Suprapubic skin (tissue), 4 donors: ENCODE measurements at regions not wholly inside any gene's neighbourhood (a gene's known extent, or its start where the extent isn't known, plus 50 kb on each side); places are given as distances from the start of the nearest gene placed in this dataset.
A peak's percentile ranks its signal among the peaks of the same experiment; 100 is the strongest.

Source experiments
- DNase-seq, 2 donors: peaks; one replicate each; pipeline ENCODE4 v3.0.0-alpha.2; 2019; ENCODE audit warnings: low spot score in 2 of 2
- H3K27ac ChIP-seq: fragments of 200-600 bp; sonication (generic); one replicate; pipeline ENCODE4 v1.5.1; 2019
- H3K27me3 ChIP-seq: fragments of 200-600 bp; sonication (generic); one replicate; pipeline ENCODE4 v1.5.1; 2019
- H3K36me3 ChIP-seq: fragments of 200-600 bp; sonication (generic); one replicate; pipeline ENCODE4 v1.5.1; 2019
- H3K4me1 ChIP-seq: fragments of 200-600 bp; sonication (generic); one replicate; pipeline ENCODE4 v1.5.1; 2019
- H3K4me3 ChIP-seq: fragments of 200-600 bp; sonication (generic); one replicate; pipeline ENCODE4 v1.5.1; 2019; ENCODE audit warnings: mild to moderate bottlenecking
- H3K9me3 ChIP-seq: fragments of 200-600 bp; sonication (generic); one replicate; pipeline ENCODE4 v1.5.1; 2019
- EP300 ChIP-seq: sonication (generic); formaldehyde crosslinking; IDR thresholded peaks from one replicate; pipeline ENCODE4 v1.6.1; 2017; ENCODE audit warnings: antibody characterized with exemption
- POLR2A ChIP-seq, 2 donors: fragments of 450-650 bp; IDR thresholded peaks; one replicate each; pipeline ENCODE4 v1.6.1; 2017; ENCODE audit warnings: antibody characterized with exemption in 2 of 2, mild to moderate bottlenecking in 2 of 2, moderate library complexity in 2 of 2
- POLR2AphosphoS5 ChIP-seq, 3 donors: sonication (generic); formaldehyde crosslinking; IDR thresholded peaks; one replicate each; pipeline ENCODE4 v1.6.1; 2017; ENCODE audit warnings: antibody characterized with exemption in 3 of 3
- WGBS: methylation state at CpG from one replicate; pipeline ENCODE4 v1.1.5; 2018; 5-methylcytosine and 5-hydroxymethylcytosine counted together
- TF ChIP-seq, protein P1 (sequence below), 2 donors: fragments of 200-600 bp in 1 of 2; fragments of 450-650 bp in 1 of 2; sonication (generic) in 1 of 2; IDR thresholded peaks; one replicate each; pipeline ENCODE4 v1.5.1; 2016 to 2019; ENCODE audit warnings: antibody characterized with exemption in 2 of 2, mild to moderate bottlenecking in 1 of 2, moderate library complexity in 1 of 2

GRCh38 chr9:108441251-108441650, 414.5 kb downstream of the ACTL7B start:
- Histone ChIP-seq H3K4me3 (no peak overlapping the region), H3K36me3 (no peaks in the 10 kb centered on the region), H3K4me1 (peaks cover 67% of the 10 kb centered on the region), H3K27ac (peak overlapping the region; percentile 95), H3K9me3 (no peaks in the 10 kb centered on the region), H3K27me3 (no peaks in the 10 kb centered on the region)
- 30% methylated on average over 3 of the region's 3 CpGs for WGBS
- DNase-seq = no peak
- TF ChIP-seq EP300 = no peak
- TF ChIP-seq, protein P1, sequence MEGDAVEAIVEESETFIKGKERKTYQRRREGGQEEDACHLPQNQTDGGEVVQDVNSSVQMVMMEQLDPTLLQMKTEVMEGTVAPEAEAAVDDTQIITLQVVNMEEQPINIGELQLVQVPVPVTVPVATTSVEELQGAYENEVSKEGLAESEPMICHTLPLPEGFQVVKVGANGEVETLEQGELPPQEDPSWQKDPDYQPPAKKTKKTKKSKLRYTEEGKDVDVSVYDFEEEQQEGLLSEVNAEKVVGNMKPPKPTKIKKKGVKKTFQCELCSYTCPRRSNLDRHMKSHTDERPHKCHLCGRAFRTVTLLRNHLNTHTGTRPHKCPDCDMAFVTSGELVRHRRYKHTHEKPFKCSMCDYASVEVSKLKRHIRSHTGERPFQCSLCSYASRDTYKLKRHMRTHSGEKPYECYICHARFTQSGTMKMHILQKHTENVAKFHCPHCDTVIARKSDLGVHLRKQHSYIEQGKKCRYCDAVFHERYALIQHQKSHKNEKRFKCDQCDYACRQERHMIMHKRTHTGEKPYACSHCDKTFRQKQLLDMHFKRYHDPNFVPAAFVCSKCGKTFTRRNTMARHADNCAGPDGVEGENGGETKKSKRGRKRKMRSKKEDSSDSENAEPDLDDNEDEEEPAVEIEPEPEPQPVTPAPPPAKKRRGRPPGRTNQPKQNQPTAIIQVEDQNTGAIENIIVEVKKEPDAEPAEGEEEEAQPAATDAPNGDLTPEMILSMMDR (IDR thresholded peaks at IDR 0.05) = no peak
- no peak for TF ChIP-seq POLR2AphosphoS5 (IDR thresholded peaks at IDR 0.05)
- TF ChIP-seq POLR2A (IDR thresholded peaks at IDR 0.05) = no peak

- no peaks in the 10 kb centered on the region for H3K9me3 ChIP-seq
- peaks cover 55% of the 10 kb centered on the region for H3K4me1 ChIP-seq
- H3K27ac ChIP-seq = peak overlapping the region; percentile 95
- no peak overlapping the region for H3K4me3 ChIP-seq
- TF ChIP-seq, protein P1 (IDR thresholded peaks at IDR 0.05) = no peak
- DNase-seq = no peak
- WGBS = 45% methylated on average over 3 of the region's 3 CpGs
- no peaks in the 10 kb centered on the region for H3K36me3 ChIP-seq
- H3K27me3 ChIP-seq = no peaks in the 10 kb centered on the region
Measured at GRCh38 chr9:108439947-108440346, 415.8 kb downstream of the ACTL7B start.

DNA sequence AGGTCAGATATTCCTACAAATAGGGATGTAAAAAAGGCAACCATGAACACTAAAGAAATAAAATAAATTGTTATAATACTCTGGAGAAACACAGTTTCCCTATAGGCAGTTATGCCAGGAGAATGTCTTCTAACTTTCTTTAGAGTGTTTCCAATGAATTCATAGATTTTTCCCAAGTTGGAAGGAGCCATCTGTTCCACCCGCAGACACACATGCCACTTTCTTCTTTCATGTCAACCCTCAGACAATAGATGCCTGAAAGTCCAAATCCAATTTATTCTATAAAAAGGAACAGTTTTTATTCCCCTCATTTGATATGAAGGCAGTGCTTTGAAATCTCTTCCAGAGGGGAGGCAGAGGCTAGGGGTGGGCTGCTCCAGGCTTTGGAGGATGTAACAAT, 418.1 kb downstream of the ACTL7B start:
- Histone ChIP-seq H3K9me3 (no peaks in the 10 kb centered on the region), H3K4me1 (peaks cover 32% of the 10 kb centered on the region), H3K27ac (no peak overlapping the region), H3K27me3 (no peaks in the 10 kb centered on the region), H3K36me3 (no peaks in the 10 kb centered on the region), H3K4me3 (no peak overlapping the region)
- 78% methylated on average over 1 of the region's 1 CpG for WGBS
- DNase-seq = no peak
- no peak for TF ChIP-seq EP300
- TF ChIP-seq POLR2AphosphoS5 (IDR thresholded peaks at IDR 0.05) = no peak
- TF ChIP-seq, protein P1 (IDR thresholded peaks at IDR 0.05) = no peak
- no peak for TF ChIP-seq POLR2A (IDR thresholded peaks at IDR 0.05)

- H3K27ac ChIP-seq = no peak overlapping the region
- H3K27me3 ChIP-seq = no peaks in the 10 kb centered on the region
- peaks cover 20% of the 10 kb centered on the region for H3K4me1 ChIP-seq
- H3K36me3 ChIP-seq = no peaks in the 10 kb centered on the region
- TF ChIP-seq EP300 (no peak), POLR2A (IDR thresholded peaks at IDR 0.05) (no peak), POLR2AphosphoS5 (IDR thresholded peaks at IDR 0.05) (no peak)
- TF ChIP-seq, protein P1 (IDR thresholded peaks at IDR 0.05) = no peak
- no peak overlapping the region for H3K4me3 ChIP-seq
- WGBS = 93% methylated on average over 4 of the region's 4 CpGs
- H3K9me3 ChIP-seq = no peaks in the 10 kb centered on the region
- DNase-seq = no peak
Measured at GRCh38 chr9:108436448-108436847, 419.3 kb downstream of the ACTL7B start.

GRCh38 chr9:108434502-108434901, 421.3 kb downstream of the ACTL7B start:
- H3K27ac ChIP-seq = no peak overlapping the region
- TF ChIP-seq EP300 (no peak), POLR2A (IDR thresholded peaks at IDR 0.05) (no peak), POLR2AphosphoS5 (IDR thresholded peaks at IDR 0.05) (no peak)
- TF ChIP-seq, protein P1 (IDR thresholded peaks at IDR 0.05) = no peak
- H3K27me3 ChIP-seq = no peaks in the 10 kb centered on the region
- H3K9me3 ChIP-seq = no peaks in the 10 kb centered on the region
- DNase-seq = no peak
- no peak overlapping the region for H3K4me3 ChIP-seq
- H3K4me1 ChIP-seq = peaks cover 3% of the 10 kb centered on the region
- H3K36me3 ChIP-seq = no peaks in the 10 kb centered on the region
- 85% methylated on average over 2 of the region's 2 CpGs for WGBS
